HFF-Myc (cell line): ENCODE measurements at regions not wholly inside any gene's neighbourhood (a gene's known extent, or its start where the extent isn't known, plus 50 kb on each side); places are given as distances from the start of the nearest gene placed in this dataset.
"Not testable (repeated sequence)": the region's sequence is repeated elsewhere in the genome, so short reads cannot be mapped to it uniquely, and the experiment has no call there.

Source experiments
- DNase-seq: peaks from one replicate; pipeline ENCODE4 v3.0.0-alpha.2; 2011; ENCODE audit warnings: low read depth; ENCODE audit errors: extremely low read depth
- H3K4me3 ChIP-seq: replicated peaks from 2 replicates; pipeline ENCODE4 v1.5.1; 2011; ENCODE audit warnings: low read depth, mild to moderate bottlenecking, control low read depth, low read length
- CTCF ChIP-seq: IDR thresholded peaks from 2 replicates; pipeline ENCODE4 v1.5.1; 2012; ENCODE audit warnings: mild to moderate bottlenecking, low read depth, low read length, control low read depth; ENCODE audit errors: missing control alignments

- no peak for DNase-seq
- TF ChIP-seq CTCF, result no peak
- H3K4me3 ChIP-seq, result no peak overlapping the region
Measured at GRCh38 chr2:177002983-177003382, 209.6 kb upstream of the HNRNPA3 start.

- H3K4me3 ChIP-seq, DNase-seq: not testable (repeated sequence)
Measured at GRCh38 chr2:177007726-177008125, 204.9 kb upstream of the HNRNPA3 start.

- not testable (repeated sequence) for DNase-seq
Measured at GRCh38 chr2:177008662-177009061, 203.9 kb upstream of the HNRNPA3 start.

GRCh38 chr2:177010146-177010545 is 202.4 kb upstream of the HNRNPA3 start:
- H3K4me3 ChIP-seq, result no peak overlapping the region
- no peak for DNase-seq
- TF ChIP-seq CTCF, result no peak

More at GRCh38 chr2:177008662-177009061, 203.9 kb upstream of the HNRNPA3 start:
- not testable (repeated sequence) for H3K4me3 ChIP-seq

- DNase-seq, result no peak
- H3K4me3 ChIP-seq, result no peak overlapping the region
- no peak for TF ChIP-seq CTCF
Measured at GRCh38 chr2:177010861-177011260, 201.7 kb upstream of the HNRNPA3 start.

GRCh38 chr2:177014946-177015345 is 197.6 kb upstream of the HNRNPA3 start:
- H3K4me3 ChIP-seq, result no peak overlapping the region
- no peak for DNase-seq
- TF ChIP-seq CTCF, result no peak

GRCh38 chr2:177015356-177015923 is 197.2 kb upstream of the HNRNPA3 start:
- TF ChIP-seq CTCF, result no peak
- DNase-seq, result no peak
- no peak overlapping the region for H3K4me3 ChIP-seq

- no peak for DNase-seq
- TF ChIP-seq CTCF, result no peak
Measured at GRCh38 chr2:177020524-177021119, 192.0 kb upstream of the HNRNPA3 start.

More at GRCh38 chr2:177020524-177021119, 192.0 kb upstream of the HNRNPA3 start:
- H3K4me3 ChIP-seq, result no peak overlapping the region
